GM12891 (cell line): ENCODE measurements at regions not wholly inside any gene's neighbourhood (a gene's known extent, or its start where the extent isn't known, plus 50 kb on each side); places are given as distances from the start of the nearest gene placed in this dataset.

Experiments used
- DNase-seq: peaks from one replicate; pipeline ENCODE4 v3.0.0; 2011; ENCODE audit warnings: low spot score; ENCODE audit not compliant: insufficient read length
- FAIRE-seq: peaks from 2 replicates; lab custom pipeline; 2011; peaks lifted over from hg19 to GRCh38; lab: Jason Lieb, UNC
- PAX5 ChIP-seq: IDR thresholded peaks from 2 replicates; pipeline ENCODE4 v1.6.1; 2011; ENCODE audit warnings: low read length, moderate library complexity, mild to moderate bottlenecking; ENCODE audit not compliant: insufficient read depth, severe bottlenecking
- POLR2A ChIP-seq: IDR thresholded peaks from 2 replicates; pipeline ENCODE4 v1.6.1; 2011; ENCODE audit warnings: low read depth, low read length, control low read depth
- POLR2AphosphoS5 ChIP-seq: IDR thresholded peaks from 2 replicates; pipeline ENCODE4 v1.6.1; 2011; ENCODE audit warnings: low read depth, low read length, control low read depth
- POU2F2 ChIP-seq: IDR thresholded peaks from 2 replicates; pipeline ENCODE4 v1.6.1; 2011; ENCODE audit warnings: low read depth, mild to moderate bottlenecking, control low read depth, low read length, moderate library complexity
- SPI1 ChIP-seq: IDR thresholded peaks from 2 replicates; pipeline ENCODE4 v1.6.1; 2011; ENCODE audit warnings: low read depth, low read length, control low read depth
- TAF1 ChIP-seq: IDR thresholded peaks from 2 replicates; pipeline ENCODE4 v1.6.1; 2011; ENCODE audit warnings: low read depth, low read length, control low read depth

DNA sequence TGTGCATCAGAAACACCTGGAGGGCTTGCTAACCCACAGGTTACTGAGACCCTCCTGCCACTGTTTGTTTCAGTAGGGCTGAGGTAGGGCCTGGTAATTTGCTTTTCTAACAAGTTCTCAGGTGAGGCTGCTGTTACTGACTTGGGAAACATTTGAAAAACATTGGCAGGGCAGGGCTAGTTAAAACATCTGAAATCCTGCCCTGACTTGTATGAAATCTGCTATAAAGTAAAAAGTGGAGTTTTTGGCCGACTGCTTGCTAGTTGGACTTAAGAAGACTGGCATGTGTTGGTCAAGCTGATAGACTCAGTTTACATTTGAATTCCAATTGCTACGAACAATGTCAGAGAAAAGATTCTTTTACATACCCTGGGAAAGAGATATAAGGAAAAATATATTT lies 111.6 kb upstream of the DLX2 start:
- no peak for DNase-seq
- TF ChIP-seq PAX5: no peak
- TF ChIP-seq POLR2A: no peak
- no peak for TF ChIP-seq SPI1
- no peak for TF ChIP-seq TAF1
- no peak for TF ChIP-seq POLR2AphosphoS5
- TF ChIP-seq POU2F2: no peak
- FAIRE-seq: no peak

DNA sequence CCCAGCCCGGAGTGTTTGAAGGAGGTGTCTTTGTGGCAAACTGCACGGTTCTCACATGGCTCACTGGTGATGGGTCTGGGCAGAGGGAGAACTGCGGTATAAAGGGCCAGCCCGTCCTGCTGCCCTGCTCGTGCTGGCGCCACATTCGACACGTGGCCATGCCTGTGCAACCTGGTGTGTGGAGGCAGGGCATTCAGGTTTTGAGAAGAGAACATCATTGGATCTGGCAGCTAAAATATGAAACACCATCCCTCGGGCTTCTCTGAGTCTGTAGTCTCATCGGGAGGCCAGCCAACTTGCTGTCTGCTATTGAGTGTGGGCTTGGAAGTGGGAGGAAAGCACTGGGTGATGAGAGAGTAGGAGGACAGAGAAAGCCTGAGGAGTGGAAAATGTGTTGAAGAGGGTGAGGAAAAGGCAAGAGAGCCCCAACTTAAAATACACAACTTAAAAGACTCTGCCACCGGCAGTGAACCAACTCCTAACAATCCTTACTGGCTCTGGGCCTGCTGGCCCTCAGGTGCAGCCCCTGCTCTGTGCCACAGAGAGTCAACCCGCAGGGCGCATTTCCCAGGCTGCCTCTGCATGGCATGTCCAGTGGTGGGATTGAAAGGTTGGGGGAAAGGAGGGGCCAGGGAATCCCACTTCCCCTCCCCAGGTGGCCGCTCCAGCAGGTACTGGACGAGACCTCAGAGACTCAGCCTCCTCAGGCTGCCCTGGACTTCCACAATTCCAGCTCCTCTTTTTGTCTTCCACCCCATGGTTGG lies 112.7 kb upstream of the DLX2 start:
- FAIRE-seq (no peak), DNase-seq (no peak)
- TF ChIP-seq POLR2A (no peak), PAX5 (no peak), TAF1 (no peak), POU2F2 (no peak), SPI1 (no peak), POLR2AphosphoS5 (no peak)

DNA sequence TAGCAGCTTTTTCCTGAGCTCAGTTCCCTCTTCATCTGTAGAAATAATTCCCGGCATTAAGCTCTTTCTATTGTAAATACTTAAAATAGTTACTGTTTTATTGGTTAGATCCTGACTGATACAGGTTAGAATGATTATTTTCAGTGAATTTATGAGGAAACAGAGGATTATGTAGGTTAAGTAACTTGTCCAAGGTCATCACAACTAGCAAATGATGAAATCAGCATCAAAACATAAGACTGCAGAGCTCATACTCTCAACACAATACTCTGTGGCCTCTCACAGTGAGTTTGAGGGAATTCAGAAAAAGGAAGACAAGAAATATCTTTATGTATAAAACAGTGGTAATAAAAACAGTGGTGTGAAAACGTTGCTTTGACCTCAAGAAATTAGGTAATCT lies 113.2 kb upstream of the DLX2 start:
- FAIRE-seq (no peak), DNase-seq (no peak)
- TF ChIP-seq POLR2AphosphoS5: no peak
- TF ChIP-seq POLR2A: no peak
- no peak for TF ChIP-seq PAX5
- no peak for TF ChIP-seq POU2F2
- TF ChIP-seq SPI1: no peak
- no peak for TF ChIP-seq TAF1

DNA sequence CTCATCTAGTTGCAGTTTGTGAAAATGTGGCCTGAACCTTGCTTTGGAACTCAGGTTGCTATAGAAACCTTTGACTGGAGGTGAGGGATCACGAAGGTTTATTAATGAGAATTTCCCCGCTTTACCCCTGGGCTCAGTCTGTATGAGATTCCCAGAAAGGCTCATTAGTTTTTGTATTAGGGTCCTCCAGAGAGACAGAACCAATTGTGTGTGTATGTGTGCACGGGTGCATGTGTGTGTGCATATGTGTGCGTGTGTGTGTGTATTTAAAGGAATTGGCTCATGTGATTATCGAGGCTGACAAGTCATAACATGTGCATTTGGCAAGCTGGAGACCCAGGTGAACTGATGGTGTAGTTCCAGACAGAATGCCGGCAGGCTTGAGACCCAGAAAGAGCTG lies 113.8 kb upstream of the DLX2 start:
- no peak for FAIRE-seq
- no peak for TF ChIP-seq PAX5
- no peak for TF ChIP-seq TAF1
- no peak for TF ChIP-seq POLR2AphosphoS5
- TF ChIP-seq POU2F2: no peak
- TF ChIP-seq SPI1: no peak
- no peak for TF ChIP-seq POLR2A
- no peak for DNase-seq

DNA sequence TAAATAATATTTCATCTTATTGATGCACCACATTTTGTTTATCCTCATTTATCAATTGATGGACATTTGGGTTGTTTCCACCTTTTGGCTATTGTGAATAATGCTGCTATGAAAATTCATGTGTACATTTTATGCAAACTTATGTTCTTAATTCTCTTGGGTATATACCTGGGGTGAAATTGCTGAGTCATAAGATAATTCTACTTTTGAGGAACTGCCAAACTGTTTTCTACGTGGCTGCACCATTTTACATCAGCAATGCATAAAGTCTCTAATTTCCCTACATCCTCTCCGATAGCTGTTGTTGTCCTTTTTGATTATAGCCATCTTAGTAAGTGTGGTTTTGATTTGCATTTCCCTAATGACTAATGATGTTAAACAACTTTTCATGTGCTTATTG lies 116.5 kb upstream of the DLX2 start:
- DNase-seq: no peak
- TF ChIP-seq PAX5 (no peak), SPI1 (peak; percentile 59), POU2F2 (no peak), POLR2A (no peak)
- FAIRE-seq: no peak

DNA sequence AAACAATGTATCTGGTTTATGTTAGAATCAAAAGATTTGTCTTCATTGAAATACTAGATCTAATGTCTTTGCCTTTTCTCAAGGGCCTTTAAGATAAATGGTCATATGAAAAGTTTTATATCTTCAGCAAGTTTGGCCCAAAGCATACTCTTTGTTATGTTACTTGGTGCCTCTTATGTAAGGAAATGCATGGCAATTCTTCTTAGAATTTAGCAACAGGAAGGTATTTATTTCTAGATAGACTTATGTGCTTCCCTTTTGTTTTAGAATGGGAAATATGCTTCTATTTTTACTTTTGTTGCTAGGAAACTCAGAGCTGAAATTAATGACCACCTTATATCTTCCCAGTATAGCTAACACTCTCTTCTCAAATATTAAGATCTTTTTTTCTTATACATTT lies 117.4 kb upstream of the DLX2 start:
- TF ChIP-seq PAX5: no peak
- TF ChIP-seq POLR2AphosphoS5: no peak
- no peak for TF ChIP-seq TAF1
- TF ChIP-seq POU2F2: no peak
- TF ChIP-seq SPI1: no peak
- no peak for TF ChIP-seq POLR2A
- DNase-seq (no peak), FAIRE-seq (no peak)

DNA sequence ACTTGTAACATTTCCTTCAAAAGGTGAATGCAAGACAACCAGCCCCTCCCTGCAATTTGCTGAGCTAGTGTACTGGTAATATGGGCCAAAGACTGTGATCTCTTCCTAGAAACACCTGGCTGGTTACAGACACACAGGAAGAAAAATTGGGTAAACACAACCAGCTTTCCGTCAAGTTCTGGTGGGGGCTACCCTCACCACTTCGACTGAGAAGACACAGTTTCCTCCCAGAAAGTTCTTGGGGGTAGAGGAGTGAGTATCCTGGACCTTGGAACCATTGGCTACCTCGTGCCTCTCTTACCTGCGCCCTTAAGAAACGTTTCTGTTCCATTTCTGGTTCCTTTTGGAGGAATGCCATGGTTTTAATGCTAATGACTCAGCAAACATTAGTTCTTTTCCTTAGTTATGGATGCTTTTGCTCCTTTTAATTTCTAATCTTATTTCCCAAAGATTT lies 120.9 kb upstream of the DLX2 start:
- no peak for FAIRE-seq

DNA sequence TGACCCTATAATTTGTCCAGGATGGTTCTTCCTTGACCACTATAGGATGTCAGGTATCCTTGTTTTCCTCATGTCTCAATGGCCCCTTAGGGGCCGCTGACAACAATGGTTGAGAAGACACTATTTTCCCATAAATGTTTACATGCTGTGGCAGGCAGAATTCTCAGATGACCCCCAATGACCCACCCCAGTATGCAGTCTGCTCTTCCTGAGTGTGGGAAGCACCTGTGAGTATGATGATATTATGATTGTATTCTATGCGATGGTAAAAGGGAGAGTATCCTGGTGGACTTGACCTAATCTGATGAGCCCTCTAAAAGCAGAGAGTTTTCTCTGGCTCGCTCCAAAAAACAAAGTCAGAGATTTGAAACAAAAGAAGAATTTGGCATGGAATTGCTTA lies 123.1 kb upstream of the DLX2 start:
- no peak for FAIRE-seq

More for the DNA sequence above, 120.9 kb upstream of the DLX2 start:
- no peak for DNase-seq
- TF ChIP-seq POLR2AphosphoS5 (no peak), SPI1 (no peak), TAF1 (no peak), PAX5 (no peak), POLR2A (no peak), POU2F2 (no peak)

DNA sequence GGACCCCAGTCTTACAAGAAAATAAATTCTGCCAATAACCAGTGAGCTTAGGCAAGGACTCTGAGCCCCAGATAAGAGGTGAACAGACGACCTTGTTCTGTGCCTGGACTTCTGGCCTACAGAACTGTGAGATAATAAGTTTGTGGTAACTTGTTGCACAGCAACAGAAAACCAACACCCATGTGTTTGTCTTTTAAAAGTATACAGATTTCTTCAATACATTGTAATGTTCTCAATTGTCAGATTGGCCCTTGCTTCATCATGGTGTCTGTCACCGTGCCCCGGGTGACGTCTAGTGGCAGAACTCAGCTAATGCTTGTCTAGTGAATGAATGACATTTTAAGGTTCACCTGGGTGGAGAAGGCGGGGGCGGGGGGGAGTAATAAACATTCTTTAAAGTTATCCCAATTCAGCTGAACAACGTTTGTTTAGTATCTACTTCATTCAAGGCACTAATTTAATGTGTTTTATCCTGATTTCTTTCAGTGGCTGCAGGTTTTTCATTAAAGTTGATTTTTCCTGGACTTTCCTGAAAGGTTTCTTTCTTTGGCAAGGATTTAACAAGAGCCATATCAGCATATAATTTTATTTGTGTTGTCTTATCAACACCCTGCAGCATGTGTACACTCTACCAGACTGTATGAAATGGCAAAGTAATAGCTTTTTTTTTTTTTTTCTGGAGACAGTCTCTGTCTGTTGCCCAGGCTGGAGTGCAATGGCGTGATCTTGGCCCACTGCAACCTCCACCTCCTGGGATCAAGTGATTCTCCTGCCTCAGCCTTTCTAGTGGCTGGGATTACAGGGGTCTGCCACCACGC lies 123.8 kb upstream of the DLX2 start:
- no peak for TF ChIP-seq POLR2AphosphoS5
- no peak for TF ChIP-seq POLR2A
- TF ChIP-seq PAX5: no peak
- FAIRE-seq (no peak), DNase-seq (no peak)

More for the DNA sequence above, 123.1 kb upstream of the DLX2 start:
- DNase-seq: no peak
- TF ChIP-seq SPI1 (no peak), TAF1 (no peak)

DNA sequence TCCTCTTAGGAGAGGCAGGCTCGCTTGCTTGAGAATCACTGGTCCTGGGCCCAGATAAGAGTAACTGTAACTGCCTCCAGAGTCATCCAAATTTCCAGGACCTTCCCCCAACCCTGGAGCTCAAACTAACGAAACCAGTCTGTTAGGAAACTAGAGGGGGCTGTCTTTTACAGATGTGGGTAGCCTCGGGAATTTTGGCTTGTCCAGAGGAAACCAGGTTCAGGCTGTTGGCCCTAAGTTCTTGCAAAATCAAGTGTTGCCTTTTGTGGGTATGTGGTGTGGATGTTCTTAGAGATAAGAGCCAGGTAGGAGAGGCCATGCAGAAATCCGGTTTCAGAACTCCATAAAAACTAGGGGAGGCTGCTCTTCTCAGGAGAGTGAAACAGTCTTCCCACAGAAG lies 125.0 kb upstream of the DLX2 start:
- FAIRE-seq: no peak
- TF ChIP-seq TAF1: no peak
- no peak for TF ChIP-seq POU2F2
- DNase-seq: no peak
